ENCODE measurements at regions not wholly inside any gene's neighbourhood (a gene's known extent, or its start where the extent isn't known, plus 50 kb on each side); places are given as distances from the start of the nearest gene placed in this dataset.

DNA sequence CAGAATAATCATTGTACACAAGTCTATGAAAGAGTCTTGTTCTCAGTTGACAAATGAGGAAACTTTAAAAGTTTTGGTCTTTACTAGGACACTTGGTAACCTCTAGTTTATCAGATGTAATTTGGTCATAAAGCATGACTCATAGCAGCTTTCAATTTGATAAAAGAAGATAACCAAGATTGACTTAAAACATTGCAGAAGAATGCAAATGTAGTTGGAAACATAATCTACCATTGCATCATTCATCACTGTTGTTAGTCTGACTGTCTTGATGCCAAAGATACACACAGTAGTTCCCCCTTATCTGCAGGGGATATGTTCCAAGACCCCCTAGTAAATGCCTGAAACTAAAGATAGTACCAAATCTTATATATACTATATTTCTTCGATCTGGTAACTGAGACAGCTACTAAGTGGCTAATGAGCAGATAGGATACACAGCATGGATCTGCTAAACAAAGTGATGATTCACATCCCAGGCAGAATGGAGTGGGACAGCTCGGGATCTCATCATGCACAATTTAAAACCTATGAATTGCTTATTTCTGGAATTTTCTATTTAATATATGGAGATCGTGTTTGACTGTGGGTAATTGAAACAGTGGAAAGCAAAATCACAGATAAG is 131.4 kb upstream of the CCDC68 start:
- peak; percentile 38 for DNase-seq (ENCODE audit: low spot score)

- no peak for DNase-seq (ENCODE audit: low spot score)
Measured at GRCh38 chr18:55089610-55090009, 130.3 kb upstream of the CCDC68 start.

DNA sequence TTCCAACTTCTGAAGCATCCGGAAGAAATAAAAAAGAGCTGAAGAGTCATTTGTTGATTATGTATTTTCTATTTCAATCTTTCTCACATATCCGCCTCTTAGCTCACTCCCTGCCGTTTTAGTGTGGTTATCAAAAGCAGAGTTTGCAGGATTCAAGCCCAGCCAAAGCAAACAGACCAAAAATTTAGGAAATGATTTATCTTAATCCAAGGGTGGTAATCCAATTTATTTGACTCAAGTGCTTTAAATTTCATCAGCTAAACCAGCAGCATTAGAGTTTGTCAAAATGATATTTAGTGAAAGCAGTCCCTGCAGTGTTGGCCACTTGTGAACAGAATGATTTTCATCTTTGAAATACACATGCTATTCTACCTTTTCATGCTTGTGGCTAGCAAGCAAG is 129.3 kb upstream of the CCDC68 start:
- DNase-seq (ENCODE audit: low spot score) = no peak

- DNase-seq (ENCODE audit: low spot score) = no peak
Measured at GRCh38 chr18:55088000-55088401, 128.7 kb upstream of the CCDC68 start.

DNA sequence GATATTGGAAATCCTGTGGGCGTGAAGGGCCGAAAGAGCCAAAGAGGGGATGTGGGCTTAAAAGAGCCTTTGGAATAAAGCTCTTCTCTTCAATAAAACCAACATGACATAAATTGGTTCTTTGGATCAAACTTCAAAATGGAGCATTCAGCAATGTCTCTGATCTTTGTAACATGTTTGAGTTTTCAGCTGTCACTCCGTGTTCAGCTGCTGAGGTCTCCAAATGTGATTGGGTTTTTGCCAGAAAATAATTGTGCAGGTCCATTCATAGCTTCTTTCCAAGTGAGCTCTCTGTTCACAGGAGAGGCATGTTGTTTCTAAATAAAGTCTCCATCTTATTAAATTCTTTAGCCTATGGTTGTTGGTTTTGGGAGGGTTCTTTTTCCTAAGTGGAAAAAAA is 127.6 kb upstream of the CCDC68 start:
- DNase-seq (ENCODE audit: low spot score) = no peak

DNA sequence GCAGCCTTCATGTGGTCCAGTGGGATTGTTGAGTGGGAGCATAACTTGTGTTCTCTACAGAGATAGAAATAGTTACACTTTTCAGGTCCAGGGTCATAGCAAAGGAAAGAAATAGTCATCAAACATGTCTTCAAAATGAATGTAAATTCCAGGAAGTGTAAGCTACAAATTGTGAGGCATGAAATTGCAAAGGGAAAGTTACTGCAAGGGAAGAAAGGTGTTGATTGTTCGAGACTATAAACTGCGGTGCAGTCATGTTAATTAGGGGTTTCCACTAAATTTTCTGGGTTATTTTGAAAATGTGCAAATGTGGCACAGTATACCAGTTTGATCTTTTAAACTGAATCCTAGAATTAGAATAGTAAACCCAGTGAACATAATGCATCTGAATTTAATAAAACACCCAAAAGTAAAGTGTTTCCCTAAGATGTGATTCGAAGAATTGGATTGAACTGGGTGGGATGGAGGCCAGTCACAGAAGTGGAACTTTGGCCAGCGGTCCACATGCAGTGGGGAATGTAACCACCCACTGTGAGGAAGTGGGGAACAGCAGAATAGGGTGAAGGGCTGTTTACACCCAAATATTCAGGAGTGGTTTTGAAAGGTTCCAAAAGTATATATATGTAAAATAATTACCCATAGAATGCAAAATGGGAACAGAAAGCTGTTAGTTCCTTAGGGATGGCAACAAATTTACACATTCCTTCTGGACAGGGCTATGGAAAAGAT is 126.5 kb upstream of the CCDC68 start:
- no peak for DNase-seq (ENCODE audit: low spot score)

DNA sequence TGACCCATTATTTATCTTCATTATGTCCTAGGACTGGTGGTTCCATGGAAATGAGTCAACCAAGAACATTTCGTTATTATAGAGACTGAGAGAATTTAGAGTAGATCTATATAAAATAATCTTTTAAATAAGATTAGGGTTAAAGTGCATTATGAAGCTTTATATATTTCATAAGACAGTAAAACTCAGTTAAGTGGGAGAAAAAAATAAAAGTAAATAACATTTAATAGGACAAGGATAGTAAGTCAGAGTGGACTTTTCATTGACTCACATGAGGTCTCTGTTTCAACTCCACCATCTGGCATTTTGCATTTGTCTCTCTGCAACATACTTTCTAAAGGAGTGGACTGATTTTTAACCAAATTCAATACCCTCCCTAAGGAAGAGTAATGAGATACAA is 125.3 kb upstream of the CCDC68 start:
- DNase-seq (ENCODE audit: low spot score) = no peak

DNA sequence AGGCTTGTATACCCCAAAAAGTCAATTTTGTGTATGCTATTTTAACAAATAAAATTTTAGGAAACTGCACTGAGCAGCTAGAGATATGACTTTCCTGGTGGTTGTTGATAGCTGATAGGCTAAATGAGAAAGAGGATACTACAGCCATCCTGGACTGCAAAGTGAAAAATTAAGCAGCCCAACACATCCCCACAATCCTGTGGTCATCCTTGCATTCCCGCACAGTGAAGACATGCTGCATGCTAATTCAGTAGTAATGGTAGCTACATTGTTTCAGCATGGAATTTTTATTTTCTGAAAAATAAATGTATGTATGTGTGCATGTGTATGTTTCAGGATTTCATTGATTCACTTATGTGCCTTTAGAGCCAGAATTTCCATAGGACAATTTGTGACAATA is 124.2 kb upstream of the CCDC68 start:
- DNase-seq (ENCODE audit: low spot score) = no peak

DNA sequence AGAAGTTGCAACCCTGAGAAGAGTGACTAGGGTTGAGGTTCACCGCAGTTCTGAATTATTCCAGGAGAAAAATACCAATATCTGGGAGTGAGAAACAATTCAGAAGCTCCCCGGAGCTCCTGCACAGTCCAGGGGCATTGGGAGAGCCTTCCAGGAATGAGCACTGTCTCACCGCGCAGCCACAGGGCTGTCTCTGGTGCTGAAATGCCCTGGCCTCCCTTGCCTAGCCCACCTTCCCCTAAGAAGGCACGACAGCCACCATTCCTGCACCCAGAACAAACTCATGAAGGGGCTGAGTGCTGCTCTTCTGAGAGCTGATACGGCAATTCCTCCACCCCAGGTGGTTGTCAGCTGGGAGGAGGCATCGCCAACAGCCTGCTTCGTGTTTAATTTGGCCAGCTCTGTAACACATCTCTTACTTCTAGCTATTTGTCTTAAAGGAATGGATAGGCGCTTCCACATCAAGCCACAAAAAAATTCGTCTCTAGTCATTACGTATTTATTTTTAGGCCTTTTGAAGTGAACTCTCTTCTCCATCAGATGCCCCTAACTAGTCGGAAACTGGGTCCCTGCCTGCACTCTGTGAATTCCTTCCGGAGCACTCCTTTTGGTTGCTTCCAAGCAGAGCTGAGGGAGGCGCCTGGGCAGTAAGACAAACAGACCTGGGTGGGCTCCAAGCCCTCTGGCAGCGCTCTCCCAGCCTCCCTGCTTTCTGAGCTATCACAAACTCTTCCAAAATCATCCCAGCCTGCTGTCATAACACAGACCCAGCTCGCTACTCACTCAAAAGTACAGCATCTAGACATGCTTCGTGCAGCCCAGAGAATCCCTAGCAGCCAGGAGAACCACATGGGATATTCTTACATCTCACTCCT is 120.5 kb upstream of the CCDC68 start:
- no peak for DNase-seq (ENCODE audit: low spot score)

- DNase-seq (ENCODE audit: low spot score) = no peak
Measured at GRCh38 chr18:55079067-55079466, 119.8 kb upstream of the CCDC68 start.

- DNase-seq (ENCODE audit: low spot score) = no peak
Measured at GRCh38 chr18:55078303-55078932, 119.2 kb upstream of the CCDC68 start.

DNA sequence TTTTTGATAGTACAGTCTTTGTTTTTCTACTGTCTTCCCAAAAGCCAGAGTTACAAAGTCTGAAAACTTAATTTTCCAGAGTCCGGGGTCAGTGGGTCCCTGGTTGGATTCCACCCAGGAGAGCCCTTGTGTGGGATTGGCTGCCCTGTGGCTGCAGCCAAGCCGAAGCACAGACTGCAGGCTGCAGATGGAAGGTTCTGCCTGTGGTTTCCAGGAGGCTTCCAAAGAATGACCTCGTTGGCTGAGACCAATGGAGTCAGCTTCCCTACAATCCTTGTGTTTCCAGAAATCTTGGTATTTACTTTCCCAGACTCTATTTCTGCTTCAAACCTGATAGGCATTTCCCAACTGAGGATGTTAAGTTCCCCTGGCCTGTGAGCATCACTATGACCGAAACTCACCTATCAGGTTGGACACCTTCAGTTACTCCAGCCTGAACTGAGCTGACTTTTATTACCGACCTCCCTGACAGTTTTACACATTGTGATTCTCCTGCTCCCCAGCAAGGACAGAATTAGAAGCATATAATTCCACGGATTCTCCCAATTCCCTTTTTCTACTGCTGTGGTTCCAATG is 117.5 kb upstream of the CCDC68 start:
- no peak for DNase-seq (ENCODE audit: low spot score)

DNA sequence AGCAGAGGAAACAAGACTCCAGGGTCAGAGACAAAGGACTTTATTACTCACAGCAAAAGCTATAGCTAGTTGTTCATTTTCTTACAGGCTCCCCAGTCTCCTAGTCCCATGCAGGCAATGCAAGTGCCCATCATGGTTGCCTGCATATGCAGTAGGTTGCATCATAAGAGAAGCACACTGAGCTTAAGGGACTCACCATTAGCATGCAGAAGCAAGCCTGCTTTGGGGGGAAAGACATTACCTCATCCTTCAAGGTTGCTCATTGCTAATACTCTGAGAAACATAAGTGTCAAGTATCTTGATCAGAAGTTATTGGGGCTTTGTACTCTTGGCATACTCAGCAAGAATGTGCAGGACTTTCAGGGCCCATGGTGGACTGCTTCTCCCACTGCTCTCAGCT is 114.6 kb upstream of the CCDC68 start:
- no peak for DNase-seq (ENCODE audit: low spot score)

- DNase-seq (ENCODE audit: low spot score) = no peak
Measured at GRCh38 chr18:55073116-55073515, 113.9 kb upstream of the CCDC68 start.

DNA sequence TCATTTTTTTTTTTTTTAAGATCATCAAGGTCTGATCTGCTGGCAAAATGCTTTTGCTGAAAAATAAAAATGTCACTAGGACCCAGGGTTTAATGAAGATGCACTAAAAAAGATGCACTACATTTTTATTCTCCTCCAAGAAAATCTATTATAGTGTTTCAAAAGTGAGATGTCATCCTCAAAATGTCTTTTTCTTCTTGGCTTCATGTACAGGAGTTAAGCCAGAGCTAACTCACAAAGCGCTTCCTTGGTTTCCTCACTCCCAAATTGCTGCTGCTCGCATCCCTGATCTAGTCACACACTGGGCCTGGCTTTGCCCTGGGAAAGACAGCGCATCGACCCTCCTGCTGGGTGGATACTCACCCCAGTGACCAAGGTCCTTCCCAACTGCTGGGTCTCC is 113.4 kb upstream of the CCDC68 start:
- DNase-seq (ENCODE audit: low spot score) = no peak

DNA sequence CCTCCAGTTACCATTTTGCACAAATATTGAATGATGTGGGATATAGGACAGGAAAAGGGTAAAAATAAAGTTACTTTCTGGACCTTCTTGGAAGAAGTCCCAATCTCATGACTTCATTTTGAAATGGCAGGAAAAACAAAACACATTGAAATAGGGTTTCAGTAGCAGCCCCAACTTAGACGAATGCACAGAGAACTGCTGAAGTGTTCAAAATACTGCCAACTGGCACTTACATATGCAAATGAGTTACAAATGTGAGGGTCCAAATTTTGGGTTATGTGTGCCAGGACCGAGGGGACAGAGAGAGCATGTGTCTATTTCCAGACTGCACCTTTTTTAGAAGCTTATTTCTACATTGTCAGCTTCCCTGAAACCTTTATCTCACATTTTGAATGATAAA is 112.9 kb upstream of the CCDC68 start:
- no peak for DNase-seq (ENCODE audit: low spot score)

GRCh38 chr18:55069497-55069896 is 110.2 kb upstream of the CCDC68 start:
- DNase-seq (ENCODE audit: low spot score) = no peak

DNA sequence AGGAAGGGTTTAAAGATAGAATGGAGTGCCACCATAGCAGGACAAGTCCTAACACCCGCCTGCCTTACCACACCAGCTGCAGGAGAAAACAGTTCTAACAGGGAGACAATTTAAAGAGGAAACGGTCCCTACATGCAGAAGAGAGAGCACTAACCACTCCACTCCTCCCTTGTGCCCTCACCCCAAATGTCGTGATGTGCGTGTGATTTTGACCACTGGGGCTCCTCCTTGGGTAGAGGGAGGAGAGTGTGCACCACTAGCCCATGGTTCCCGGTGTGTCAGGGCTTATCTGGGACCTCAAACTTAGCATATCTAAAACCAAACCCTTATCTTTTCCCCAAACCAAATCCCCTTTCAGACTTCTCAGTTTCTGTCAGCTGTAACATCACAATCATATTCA is 105.5 kb upstream of the CCDC68 start:
- DNase-seq (ENCODE audit: low spot score) = no peak

- DNase-seq (ENCODE audit: low spot score) = no peak
Measured at GRCh38 chr18:55064073-55064472, 104.8 kb upstream of the CCDC68 start.

DNA sequence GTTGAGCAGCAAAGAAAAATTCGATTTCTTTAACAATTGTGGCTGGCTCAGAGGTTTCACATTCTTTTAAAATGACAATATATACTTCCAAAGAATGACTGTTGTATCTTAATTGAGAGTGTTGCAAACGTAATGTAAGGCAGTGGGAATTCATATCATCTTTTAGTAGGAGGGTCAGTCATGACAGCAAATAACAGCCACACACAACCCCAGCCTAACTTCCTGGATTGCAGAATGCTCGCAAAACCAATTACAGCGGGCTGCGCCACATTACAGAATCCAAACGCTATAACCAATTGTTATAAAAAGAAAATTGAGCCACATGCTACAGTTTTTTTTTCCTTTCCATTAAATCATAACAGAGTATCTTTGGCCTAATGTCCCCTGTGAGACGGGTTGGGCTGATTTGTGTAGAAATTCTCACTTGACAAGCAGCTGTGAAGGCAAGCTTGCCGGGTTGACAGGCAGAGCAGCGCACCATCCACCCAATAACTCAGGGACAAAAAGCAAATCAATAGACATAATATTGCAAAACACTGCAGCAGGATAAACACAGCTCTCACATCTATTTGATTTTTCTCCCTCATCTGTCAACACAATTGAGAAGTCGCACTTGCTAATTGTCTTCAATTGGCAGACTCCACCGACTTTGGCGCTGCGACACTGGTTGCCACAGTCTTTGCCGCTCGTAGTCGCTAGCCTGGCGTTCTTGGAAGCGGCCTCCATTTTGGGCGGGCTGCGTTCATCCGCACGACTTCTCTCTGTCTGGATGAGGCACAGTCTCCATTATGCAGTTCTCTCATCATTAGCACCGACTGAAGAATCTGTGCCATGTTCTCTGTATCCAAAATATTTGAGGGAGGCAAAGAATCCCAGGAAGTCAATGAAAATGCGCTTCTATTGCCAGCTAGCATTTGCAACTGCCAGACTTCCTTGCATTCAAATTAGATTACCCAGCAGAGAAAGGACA is 95.0 kb upstream of the CCDC68 start:
- DNase-seq (ENCODE audit: low spot score) = peak; percentile 64

DNA sequence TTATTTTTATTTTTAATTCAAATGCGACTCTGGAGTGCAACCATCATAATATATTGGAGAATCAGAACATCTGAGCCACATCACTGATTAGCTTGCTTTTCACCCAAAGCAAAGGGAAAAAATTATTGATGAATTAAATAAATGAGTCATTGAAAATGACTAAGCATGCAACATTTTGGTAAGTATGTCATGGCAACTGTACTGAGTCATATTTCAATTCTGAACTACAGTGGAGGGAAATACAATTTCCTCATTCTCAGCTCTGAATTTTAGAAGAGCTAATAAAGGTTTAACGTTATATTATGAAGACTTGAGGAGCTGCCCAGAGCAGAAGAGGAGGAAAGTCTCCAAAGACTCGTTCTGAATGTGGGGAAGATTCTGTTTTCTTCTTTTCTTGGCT is 89.6 kb upstream of the CCDC68 start:
- DNase-seq (ENCODE audit: low spot score) = no peak

All from globus pallidus (tissue), 1 donor.